ENCODE measurements at regions not wholly inside any gene's neighbourhood (a gene's known extent, or its start where the extent isn't known, plus 50 kb on each side); places are given as distances from the start of the nearest gene placed in this dataset.
"Not testable (repeated sequence)": the region's sequence is repeated elsewhere in the genome, so short reads cannot be mapped to it uniquely, and the experiment has no call there.

DNA sequence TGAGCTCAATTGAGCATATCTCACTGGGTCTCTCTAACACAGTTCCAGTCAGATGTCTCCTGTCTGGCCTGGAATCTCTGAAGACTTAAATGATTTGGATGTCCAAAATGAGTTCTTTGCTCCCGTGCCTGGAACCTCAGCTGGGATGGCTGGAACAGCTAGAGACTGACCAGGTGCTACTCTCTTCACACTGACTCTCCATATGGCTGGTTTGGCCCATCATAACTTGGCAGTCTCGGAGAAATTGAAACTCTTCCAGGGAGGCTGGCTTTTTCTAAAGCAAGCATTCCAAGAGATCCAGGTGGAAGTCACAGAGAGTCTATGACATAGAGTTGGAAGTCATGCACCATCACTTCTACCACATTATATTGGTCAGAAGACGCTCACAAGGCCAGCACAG, 129.6 kb upstream of the NOL4 start:
- DNase-seq, result no peak

DNA sequence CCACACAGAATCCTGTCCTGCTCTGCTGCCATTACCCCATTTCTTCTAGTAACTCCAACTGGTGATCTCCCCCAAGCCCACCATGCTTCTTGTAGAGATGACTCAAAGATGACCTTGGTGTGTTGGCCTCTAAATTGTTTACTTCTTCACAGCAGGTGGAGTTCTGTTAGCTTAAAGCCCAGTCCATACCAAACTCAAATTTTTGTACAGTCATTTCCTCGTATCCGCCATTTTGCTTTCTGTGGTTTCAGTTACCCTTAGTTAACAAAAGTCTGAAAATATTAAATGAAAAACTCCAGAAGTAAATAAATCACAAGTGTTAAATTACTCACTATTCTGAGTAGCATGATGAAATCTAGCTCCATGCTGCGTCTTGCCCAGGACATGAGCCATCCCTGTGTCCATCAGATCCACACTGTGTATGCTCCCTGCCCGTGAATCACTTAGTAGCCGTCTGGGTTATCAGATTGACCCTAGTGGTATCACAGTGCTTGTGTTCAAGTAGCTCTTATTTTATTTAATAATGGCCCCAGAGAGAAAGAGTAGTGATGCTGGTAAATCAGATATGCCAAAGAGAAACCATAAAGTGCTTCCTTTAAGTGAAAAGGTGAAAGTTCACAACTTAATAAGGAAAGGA, 133.3 kb upstream of the NOL4 start:
- no peak for DNase-seq

DNA sequence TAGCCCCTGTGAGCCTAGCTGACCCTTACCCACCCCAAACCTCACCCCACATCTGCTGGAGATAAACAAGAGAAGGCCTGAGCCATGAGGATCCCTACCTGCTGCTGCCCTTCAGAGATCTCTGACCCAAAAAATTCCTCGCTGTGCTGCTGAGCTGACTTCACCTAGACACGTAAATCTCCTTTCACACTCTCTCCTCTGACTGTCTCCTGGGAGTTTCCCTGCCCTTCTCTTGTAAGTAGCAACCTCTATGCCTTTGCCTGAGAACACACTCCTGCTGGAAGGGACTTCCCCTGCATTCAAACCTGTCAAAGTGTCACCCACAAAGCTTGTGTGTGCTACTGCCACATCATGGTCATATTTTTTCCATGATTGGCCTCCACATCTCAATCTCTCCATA, 134.2 kb upstream of the NOL4 start:
- DNase-seq, result no peak

DNA sequence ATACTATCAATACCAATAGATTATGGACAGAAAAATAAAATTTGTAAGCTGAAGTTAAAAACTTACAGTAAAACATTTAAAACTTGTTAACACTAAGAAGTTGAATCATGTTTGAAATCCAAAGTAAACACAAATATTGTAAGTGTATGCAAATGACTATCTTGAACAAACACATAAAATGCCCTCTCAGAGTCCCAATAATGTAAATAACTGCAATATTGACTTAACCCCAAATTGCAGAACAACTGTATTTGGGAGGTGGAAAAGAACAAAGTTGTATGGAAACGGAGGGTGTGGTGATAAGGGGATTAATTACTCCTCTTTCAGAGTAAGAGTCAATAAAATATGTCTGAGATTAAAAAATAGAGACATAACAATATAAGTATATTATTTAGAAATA, 140.0 kb upstream of the NOL4 start:
- no peak for DNase-seq

DNA sequence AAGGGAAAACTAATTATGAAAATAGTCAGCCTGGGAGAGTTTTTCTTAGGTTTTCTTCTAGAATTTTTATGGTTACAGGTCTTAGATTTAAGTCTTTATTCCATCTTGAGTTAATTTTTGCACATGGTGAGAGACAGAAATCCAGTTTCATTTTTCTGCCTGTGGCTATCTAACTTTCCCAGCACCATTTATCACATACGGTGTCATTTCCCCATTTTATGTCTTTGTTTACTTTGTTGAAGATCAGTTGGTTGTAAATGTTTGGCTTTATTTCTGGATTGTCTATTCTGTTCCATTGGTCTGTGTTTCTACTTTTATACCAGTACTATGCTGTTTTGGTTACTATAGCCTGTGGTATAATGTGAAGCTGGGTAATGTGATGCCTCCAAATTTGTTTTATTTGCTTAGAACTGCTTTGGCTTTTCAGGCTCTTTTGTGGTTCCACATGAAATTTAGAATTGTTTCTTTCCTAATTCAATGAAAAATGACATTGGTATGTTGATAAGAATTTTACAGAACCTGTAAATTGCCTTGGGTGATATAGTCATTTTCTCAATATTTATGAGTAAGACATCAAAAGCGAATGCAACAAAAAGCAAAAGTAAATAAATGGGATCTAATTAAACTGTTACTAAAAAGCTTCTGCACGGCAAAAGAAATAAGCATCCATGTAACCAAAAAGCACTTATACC, 146.1 kb upstream of the NOL4 start:
- DNase-seq, result no peak

DNA sequence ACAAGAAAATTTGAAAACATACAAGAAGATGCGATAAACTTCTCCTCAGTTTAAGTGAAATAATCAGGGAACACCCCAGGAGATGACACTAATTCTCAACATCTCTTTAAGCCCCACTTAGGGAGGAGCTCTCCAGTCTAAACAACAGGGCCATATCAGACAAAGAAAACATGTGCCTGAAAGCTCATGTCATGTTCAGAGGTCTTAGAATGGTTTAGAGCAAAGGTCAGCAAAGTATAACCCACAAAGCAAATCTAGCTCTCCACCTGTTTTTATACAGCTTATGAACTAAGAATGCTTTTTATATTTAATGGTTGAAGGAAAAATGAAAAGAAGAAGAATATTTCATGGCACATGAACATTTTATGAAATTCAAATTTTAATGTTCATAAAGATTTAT, 155.6 kb upstream of the NOL4 start:
- DNase-seq, result no peak

DNA sequence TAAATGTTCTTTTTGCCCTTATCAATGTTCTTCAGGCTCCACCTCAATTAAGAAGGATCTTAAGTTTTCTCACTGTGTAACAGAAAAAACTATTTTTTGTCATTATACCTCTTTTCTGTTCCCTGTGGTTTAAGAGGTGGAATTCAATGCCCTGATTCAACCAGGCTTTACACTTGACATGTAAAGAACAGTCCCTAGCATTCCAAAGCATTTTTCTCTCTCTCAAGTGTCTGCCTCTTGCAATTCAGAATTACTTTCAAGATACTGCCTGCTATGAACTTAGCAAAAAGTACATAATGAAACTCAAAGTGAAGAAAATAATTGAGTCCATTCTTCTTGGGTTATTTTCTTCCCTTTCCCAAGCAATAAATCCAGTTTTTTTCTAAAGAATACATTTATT, 160.6 kb upstream of the NOL4 start:
- no peak for DNase-seq

DNA sequence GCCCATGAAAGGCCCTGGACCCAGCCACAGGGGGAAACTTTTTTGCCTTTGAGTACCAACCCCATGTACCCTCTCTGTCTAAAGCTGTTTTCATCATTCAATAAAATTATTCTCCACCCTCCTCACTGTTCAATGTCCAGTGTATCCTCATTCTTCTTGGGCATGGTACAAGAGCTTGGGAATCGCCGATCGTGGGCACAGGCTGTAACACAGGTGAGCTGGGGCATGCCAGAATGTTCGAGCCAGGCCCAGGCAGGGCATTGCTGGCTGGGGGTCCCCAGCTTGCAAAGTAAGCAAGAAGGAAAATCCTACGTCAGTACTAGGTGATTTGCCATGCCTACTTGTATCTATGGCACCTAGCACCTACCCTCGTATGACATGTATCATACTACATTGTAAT, 162.1 kb upstream of the NOL4 start:
- DNase-seq, result no peak

DNA sequence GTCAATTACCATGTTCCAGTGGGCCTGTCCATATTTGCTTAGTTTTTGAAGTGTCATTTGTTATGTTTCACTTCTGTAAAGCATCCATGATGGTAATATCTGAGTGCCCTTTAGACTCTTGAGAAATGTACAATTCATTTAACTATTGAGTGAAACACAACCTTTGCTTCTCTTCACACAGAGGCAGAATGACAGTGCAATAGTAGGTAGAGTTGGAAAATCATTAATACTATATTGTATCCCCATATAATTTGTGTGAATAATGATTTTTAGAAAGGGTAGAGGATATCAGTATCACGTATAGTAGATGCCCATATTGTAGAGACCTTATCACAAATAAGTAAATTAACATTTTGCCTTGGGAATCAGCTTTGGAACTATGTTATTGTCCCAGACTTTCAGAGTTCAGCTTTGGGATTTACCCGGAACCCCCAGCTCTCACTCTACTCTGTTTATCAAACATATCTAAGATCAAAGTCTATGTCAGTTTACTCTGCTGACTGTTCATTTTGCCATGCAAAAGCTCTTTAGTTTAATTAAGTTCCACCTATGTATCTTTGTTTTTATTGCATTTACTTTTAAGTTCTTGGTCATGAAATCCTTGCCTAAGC, 172.7 kb upstream of the NOL4 start:
- no peak for DNase-seq

DNA sequence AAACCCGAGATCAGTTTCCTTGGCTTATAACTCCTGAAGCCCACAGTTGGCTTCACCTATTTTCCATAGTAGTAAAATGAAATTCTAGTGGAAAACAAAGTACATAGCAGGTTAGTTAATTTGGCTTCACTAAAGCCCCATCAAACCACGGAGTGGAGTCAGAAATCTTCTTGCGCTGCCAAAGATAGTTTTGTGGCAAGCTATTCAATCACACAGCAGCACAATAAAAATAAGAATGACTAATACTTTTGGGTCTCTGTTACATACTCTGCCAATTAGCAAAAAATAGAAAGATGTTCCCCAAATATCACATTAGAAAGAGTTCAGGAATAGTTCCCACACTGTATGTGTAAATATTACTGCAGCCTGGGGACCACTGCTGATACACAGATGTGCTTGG, 175.2 kb upstream of the NOL4 start:
- DNase-seq, result no peak

DNA sequence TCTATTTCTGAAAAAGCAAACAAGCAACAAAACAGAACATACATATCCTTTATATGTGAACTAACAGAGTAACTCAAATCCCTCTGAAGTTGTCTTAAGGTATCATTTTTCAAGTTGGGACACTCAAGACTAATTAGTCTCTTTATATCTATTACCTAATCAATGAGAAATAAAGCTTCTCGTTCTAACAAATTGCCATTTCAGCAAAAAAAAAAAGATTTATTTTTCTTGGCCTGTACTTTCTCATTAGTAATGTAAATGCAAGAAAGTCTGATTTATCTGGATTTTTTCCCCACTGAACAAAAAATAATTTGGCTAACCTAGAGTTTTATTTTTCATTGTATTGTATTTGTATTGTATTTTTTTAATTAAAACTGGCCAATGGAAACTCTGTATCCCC, 176.1 kb upstream of the NOL4 start:
- DNase-seq, result no peak

DNA sequence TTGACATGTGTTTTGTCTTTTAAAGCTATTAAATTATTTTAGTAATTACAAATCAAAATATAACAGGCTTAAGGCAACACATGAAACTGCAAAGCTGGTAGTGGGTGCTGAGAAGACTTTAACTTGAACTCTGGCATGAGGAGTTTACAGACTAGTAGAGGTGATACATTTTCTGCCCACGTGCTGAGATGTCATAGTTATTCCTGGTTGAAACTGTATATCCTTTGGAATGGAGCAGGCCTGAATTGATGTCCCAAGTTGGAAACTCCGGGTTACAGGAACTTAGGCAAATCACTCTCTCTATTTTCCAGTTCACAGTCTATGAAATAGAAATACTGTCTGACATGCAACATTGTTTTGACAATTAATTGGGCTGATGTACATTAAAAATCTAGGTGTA, 177.1 kb upstream of the NOL4 start:
- DNase-seq, result no peak

DNA sequence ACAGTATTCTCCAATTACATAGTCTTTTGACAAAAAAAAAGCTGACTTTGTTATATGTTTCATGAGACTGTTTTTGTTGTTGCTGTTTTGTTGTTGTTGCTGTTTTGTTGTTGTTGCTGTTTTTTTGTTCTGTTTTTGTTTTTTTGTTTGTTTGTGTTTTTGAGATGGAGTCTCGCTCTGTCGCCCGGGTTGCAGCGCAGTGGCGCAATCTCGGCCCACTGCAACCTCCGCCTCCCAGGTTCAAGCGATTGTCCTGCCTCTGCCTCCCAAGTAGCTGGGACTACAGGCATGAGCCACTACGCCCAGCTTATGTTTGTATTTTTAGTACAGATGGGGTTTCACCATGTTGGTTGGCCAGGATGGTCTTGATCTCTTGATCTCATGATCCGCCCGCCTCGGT, 182.8 kb upstream of the NOL4 start:
- not testable (repeated sequence) for DNase-seq

DNA sequence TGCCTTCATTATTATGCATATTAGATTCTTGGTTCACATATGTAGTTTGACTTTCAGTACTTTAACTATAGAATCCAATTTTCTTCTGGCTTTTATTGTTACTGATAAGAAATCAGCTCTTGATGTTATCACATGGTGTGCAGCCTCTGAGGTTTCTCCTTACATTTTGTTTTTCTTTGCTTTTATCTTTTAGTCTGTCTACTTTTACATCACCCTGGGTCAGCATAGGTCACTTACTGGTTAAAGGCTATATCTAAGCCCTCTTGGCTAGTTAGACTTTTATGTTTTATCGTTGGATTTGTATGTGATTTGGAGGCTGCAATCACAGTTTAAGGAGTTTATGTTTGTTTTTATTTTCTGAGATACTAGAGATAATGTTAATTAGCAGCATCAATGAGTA, 187.2 kb upstream of the NOL4 start:
- DNase-seq, result no peak

DNA sequence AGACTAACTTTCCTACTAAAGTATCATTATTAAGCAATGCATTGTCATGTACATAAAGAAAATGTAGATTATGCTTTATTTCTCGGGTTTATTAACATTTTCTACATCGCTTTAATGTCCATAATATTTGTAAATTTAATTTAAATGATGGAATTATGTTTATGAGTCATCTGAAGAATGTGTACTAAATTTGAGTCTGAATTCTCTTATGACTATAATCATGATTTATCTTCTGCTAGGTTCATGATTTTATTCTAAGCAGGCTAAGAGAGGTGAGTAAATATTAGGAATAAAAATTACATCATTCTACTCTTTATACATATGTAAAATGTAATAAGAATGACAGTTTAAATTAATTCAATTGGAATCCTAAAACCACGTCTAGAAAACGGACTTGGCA, 206.3 kb upstream of the NOL4 start:
- DNase-seq, result no peak

DNA sequence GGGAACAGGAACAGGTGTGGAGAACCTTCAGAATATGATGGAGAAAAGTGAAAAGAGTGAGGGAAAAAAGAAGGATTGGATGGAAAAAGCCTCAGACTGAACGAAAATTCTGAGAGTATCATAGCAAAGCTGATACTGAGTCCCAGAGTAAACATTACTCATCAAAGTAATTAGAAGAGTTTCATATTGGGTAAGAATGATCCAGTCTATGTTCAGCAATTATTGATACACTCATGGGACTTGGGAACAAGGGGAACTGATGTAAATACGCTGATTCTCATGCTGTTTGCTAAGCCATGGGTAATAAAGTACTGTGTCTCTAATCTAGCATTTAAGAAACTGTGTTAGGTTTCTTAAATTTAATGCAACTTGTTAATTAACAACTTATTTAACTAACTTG, 219.9 kb upstream of the NOL4 start:
- DNase-seq, result no peak

DNA sequence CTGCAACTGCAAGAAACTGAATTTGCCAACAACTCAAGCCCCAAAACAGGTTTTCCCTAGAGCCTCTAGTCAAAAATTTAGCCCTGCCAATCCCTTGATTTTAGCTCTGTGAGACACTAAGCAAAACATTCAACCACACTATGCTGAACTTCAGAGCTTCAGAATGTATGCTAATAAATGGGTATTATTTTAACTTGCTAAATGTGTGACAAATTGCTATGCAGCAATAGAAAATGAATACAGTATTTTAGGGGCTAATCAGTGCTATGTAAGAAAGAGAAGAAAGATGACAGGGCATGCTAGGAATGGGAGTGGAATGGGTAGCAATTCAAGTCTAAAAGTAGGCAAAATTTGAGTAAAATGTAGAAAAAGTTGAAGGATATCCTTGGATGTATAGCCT, 223.9 kb upstream of the NOL4 start:
- no peak for DNase-seq

DNA sequence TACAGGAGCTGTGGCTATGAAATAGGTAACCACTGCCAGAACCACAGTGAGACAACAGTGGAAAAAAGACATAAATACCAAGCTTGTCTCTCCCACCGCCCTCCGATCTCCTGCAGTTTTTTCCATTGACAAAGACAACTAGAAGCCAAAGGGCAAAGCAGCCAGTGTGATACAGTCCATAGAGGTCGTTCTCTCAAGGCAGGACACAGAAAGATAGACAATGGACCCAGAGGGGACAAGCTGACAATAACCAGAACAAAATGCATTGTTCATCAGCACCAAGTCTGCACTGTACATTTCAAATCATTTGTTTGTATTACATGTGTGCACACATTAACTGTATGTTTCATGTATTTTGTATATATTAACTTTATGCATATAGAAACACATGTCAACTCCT, 233.0 kb upstream of the NOL4 start:
- no peak for DNase-seq

DNA sequence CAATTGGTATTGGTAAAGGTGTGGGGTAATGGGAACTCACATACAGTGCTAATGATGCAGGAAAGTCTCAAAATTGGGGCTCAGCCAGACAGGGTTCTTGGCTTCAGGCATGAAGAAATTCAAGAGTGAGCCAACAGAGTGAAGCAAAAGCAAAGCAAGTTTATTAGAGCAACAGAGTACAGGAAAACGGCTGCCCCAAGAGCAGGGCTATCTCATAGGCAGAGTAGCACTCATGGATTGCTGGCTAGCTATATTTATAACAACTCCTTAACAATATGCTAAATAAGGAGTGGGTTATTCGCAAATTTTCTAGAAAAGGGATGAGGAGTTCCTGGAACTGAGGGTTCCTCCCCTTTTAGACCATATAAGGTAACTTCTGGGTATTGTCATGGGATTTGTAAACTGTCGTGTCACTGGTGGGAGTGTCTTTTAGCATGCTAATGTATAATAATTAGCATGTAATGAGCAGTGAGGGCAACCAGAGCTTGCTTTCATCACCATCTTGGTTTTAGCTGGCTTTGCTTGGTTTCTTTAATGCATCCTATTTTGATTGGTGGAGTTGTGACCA, 233.8 kb upstream of the NOL4 start:
- no peak for DNase-seq

DNA sequence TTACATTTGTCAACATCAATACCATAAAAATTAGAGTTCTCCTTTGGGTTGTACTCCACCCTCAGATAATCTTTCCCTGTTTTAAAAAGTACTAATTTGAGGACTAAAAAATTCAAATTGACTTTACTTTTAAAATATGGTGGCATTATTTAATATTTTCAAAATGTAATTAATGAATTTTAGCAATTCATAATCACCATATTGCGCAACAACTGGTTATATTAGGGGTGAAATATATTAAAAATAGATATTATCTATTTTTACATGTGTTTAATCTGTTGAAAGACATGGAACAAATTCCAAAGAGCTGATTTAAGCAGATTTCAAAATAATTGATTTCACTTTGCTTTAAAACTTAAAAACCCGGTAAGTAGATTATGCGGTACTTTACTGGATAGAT, 236.6 kb upstream of the NOL4 start:
- no peak for DNase-seq

DNA sequence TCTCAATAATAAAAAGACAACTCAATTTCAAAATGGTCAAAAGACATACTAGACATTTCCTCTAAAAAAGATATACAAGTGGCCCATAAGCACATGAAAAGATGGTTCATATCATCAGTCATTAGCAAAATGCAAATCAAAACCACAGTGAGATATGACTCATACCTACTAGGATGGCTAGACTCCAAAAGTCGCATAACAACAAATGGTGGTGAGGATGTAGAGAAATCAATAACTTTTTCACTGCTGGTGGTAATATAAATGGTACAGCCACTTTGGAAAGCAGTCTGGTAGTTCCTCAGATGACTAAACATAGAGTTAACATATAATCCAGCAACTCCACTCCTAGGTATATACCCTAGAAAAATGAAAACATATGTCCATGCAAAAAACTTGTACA, 242.3 kb upstream of the NOL4 start:
- DNase-seq, result no peak

DNA sequence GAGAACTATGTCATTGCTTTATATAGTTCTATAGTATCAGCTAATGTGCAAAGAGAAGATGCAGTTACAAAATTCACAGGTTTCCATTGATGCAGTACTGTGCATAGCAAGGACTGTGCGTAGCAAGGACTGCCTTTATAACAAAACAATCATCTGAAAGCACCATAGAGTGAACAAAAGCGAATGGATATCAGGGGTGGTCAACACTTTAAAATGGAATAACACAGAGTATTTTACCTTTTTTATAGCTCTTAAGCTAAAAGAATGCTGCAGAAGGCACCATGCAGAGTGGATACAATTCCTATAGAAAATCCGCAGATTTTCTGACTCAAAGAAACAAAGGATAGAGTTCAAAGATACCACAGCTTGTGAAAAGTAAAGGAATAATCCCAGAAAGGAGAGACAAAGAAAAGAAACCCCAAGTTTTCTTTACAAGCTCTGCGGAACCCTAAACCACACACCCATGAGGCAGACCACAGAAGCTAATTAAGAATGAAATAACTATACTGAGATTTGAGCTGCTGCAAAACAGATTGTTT, 229.9 kb upstream of the DTNA start:
- no peak for DNase-seq

DNA sequence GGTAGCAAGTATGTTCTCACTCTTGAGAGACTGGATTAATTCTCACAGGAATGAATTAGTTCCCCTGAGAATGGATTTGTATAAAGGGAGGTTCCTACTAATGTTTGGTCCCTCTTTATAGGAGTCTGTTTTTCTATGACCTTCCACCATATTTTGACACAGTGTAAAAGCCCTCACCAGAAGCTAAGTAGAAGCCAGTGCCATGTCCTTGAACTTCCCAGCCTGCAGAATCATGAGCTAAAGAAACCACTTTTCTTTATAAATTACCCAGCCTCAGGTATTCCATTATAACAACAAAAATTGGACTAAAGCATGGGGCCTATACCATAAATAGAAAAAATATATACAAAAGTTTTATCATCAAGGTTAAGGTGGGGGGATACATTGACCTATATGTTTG, 227.9 kb upstream of the DTNA start:
- no peak for DNase-seq

DNA sequence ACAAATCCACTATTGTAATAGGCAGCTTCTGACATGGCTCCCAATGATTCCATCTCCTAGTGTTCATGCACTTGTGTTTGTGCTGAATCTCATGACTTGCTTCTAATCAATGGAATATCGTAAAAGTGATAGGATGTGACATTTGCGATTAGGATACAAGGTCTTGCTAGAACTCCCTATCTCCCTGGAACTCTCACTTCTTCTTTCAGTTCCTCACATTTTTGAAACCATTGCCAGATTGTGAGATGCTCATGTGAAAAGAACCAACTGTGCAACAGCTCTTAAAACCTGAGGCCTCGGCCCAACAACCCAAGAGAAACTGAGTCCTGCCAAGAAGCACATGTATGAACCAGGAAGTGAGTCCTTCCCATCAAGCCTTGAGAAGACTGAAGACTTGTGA, 226.9 kb upstream of the DTNA start:
- no peak for DNase-seq

Measured in activated CD4-positive, alpha-beta T cell treated with anti-CD3 and anti-CD28 coated beads for 48 hours (primary cell).